ENCODE measurements at regions not wholly inside any gene's neighbourhood (a gene's known extent, or its start where the extent isn't known, plus 50 kb on each side); places are given as distances from the start of the nearest gene placed in this dataset.

DNA sequence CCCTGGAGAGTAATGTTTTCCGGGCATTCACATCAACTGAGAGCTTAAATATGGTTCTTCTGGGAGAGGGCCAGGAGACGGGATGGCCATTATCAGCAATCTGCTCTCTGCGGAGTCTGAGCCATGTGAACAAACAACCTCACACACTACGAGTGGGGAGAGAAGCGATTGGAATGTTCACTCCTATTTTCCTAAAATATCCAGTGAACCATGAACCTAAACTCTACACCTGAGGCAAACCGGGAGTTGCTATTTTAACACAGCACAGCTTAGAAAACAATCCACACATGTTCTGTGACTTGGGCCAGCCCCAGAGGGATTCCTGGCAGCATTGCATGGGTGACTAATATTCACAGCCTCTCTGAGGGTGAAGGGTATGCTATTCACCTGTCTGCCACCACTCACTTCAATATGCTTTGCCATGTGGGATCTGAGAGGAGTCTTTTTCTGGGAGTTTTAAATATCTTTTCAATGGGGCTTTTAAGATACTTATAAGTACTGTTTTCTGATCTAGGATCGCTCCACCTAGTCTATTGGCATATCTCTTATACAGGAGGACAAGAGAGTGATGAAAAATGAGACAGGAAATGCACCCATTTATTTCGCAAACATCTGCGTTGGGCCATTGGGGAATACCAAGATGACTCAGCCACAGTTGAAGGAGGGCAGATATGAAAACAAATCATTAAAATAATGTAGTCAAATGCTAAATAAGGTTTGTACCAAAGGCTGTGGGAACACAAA is 72.6 kb upstream of the SERP2 start:
- Histone ChIP-seq H3K4me3 (no peak overlapping the region), H3K9me3 (no peaks in the 10 kb centered on the region), H3K4me1 (peaks cover 0 to 65% (median 59%) of the 10 kb centered on the region in 4 donors), H3K27ac (peak overlapping the region; percentile 61 to 72), H3K27me3 (no peaks in the 10 kb centered on the region), H3K36me3 (no peaks in the 10 kb centered on the region)
- TF ChIP-seq, protein P1, sequence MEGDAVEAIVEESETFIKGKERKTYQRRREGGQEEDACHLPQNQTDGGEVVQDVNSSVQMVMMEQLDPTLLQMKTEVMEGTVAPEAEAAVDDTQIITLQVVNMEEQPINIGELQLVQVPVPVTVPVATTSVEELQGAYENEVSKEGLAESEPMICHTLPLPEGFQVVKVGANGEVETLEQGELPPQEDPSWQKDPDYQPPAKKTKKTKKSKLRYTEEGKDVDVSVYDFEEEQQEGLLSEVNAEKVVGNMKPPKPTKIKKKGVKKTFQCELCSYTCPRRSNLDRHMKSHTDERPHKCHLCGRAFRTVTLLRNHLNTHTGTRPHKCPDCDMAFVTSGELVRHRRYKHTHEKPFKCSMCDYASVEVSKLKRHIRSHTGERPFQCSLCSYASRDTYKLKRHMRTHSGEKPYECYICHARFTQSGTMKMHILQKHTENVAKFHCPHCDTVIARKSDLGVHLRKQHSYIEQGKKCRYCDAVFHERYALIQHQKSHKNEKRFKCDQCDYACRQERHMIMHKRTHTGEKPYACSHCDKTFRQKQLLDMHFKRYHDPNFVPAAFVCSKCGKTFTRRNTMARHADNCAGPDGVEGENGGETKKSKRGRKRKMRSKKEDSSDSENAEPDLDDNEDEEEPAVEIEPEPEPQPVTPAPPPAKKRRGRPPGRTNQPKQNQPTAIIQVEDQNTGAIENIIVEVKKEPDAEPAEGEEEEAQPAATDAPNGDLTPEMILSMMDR (IDR thresholded peaks at IDR 0.05) = peak in 1 of 2 experiments; percentile 21
- intact Hi-C loops (cut with DNase I; ENCODE audit: low total_unique reads) = loop anchor here (10.0 kb wide), 1 partner anchor 66 kb away; no protein-coding TSS in a partner anchor
- DNase-seq = peak; percentile 35 to 77

DNA sequence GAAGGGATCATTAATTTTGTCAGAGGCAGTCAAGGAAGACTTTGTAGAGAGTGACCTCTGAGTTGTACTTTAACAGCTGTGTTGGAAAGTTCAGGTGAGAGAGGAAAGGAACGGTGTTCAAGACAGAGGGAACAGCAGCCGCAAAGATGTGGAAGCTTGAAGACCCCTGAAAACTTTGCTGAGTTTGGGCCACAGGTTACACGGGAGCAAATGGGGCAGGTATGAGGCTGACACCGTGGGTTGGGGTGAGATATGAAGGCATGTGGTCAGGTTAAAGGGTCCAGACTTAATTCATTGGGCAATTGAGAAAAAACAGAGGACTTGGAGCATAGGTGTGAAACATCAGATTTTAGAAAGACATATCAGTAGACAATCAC is 72.0 kb upstream of the SERP2 start:
- Histone ChIP-seq H3K36me3 (no peaks in the 10 kb centered on the region), H3K4me3 (no peak overlapping the region), H3K27me3 (no peaks in the 10 kb centered on the region), H3K4me1 (peaks cover 0 to 71% (median 64%) of the 10 kb centered on the region in 4 donors), H3K27ac (peak overlapping the region; percentile 61 to 72), H3K9me3 (no peaks in the 10 kb centered on the region)
- TF ChIP-seq, protein P1 (IDR thresholded peaks at IDR 0.05) = no peak
- intact Hi-C loops (cut with DNase I; ENCODE audit: low total_unique reads) = loop anchor here (10.0 kb wide), 1 partner anchor 67 kb away; no protein-coding TSS in a partner anchor
- no peak for DNase-seq

DNA sequence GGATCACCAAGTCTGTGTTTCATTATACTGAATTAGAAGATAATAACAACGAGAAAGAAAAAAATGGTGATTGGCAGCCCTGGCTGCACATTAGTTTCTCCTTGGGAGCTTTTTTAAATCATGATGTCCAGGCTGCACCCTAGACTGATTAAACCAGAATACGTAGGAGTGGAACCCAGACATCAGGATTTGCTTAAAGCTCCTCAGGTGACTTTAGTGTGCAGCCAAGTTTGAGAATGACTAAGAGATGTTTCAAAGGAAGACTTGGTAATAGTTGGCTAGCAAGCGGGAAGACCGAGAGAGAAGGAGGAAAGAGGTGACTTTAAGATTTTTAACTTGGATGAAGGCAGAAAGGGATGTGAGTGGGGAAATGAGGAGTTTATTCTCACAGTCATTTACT is 71.4 kb upstream of the SERP2 start:
- DNase-seq = no peak
- Histone ChIP-seq H3K27me3 (no peaks in the 10 kb centered on the region), H3K27ac (peak overlapping the region; percentile 61 to 72), H3K4me3 (no peak overlapping the region), H3K4me1 (peaks cover 0 to 71% (median 62%) of the 10 kb centered on the region in 4 donors), H3K9me3 (no peaks in the 10 kb centered on the region), H3K36me3 (no peaks in the 10 kb centered on the region)
- TF ChIP-seq, protein P1 (IDR thresholded peaks at IDR 0.05) = no peak
- intact Hi-C loops (cut with DNase I; ENCODE audit: low total_unique reads) = loop anchor here (10.0 kb wide), 1 partner anchor 67 kb away; no protein-coding TSS in a partner anchor

DNA sequence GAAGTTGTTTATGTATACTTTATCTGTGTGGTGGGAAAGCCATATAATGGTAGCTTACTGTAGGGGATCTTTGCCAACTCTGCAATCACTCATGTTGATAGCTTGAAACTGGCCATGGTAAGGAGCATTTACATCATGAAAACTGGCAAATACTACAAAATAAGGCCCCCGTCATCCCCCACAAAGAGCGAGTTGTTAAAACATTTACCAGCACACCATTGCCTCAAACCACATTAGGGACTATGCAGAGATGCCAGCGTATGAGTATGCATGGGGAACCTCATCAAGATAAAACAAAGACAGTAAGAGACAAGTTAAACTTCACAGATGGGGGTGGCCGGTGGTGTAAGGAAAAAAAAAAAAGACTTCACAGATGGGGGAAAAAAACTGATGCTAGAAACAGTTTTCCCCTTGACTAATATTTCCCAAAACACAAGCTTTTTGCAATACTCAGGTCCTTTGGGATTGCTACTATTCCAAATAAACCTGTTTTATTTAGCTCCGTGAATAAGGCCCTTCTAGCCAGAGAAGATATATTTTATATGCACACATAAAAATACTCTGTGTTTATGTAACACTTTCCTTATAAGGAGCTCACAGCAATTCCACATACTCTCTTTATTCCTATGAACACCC is 70.6 kb upstream of the SERP2 start:
- DNase-seq = no peak
- Histone ChIP-seq H3K36me3 (no peaks in the 10 kb centered on the region), H3K4me3 (no peak overlapping the region), H3K27ac (peak overlapping the region; percentile 61 to 72), H3K4me1 (peaks cover 0 to 79% (median 61%) of the 10 kb centered on the region in 4 donors), H3K9me3 (no peaks in the 10 kb centered on the region), H3K27me3 (no peaks in the 10 kb centered on the region)
- intact Hi-C loops (cut with DNase I; ENCODE audit: low total_unique reads) = loop anchor here (10.0 kb wide), 1 partner anchor 68 kb away; no protein-coding TSS in a partner anchor
- TF ChIP-seq, protein P1 (IDR thresholded peaks at IDR 0.05) = no peak

GRCh38 chr13:44303681-44304432 is 69.8 kb upstream of the SERP2 start:
- Histone ChIP-seq H3K27ac (peak overlapping the region; percentile 61 to 72), H3K4me1 (peaks cover 0 to 85% (median 66%) of the 10 kb centered on the region in 4 donors), H3K4me3 (no peak overlapping the region), H3K9me3 (no peaks in the 10 kb centered on the region), H3K27me3 (no peaks in the 10 kb centered on the region), H3K36me3 (no peaks in the 10 kb centered on the region)
- intact Hi-C loops (cut with DNase I; ENCODE audit: low total_unique reads) = loop anchor here (10.0 kb wide), 1 partner anchor 69 kb away; no protein-coding TSS in a partner anchor
- TF ChIP-seq, protein P1 (IDR thresholded peaks at IDR 0.05) = peak in 1 of 2 experiments; percentile 6
- DNase-seq = peak; percentile 58 to 87

Data from tibial artery (tissue), 4 donors.